ENCODE measurements at regions not wholly inside any gene's neighbourhood (a gene's known extent, or its start where the extent isn't known, plus 50 kb on each side); places are given as distances from the start of the nearest gene placed in this dataset.

DNA sequence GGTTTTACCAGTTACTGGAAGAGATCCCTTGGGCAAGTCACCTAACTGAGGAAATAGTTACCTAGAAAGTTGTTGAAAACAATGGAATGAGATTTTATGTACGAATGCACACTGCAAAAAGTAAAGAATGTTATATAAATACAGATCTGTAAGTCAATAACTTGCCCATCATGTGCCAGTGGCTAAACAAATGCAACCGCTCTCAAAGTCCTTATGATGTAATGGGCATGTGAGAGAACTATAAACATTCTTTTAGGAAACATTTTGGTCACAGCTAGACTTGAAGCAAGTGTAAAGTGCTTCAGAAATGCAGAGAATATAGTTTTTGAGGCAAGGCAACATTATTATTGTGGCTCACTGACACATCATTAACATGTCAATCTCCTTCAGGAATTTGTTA lies 1044.5 kb downstream of the TUSC7 start:
- H3K4me3 ChIP-seq (ENCODE audit: insufficient read depth in 1 of 2, low read depth in 1 of 2, low read length in 2 of 2), result no peak overlapping the region
- no peaks in the 10 kb centered on the region for H3K9me3 ChIP-seq (ENCODE audit: control insufficient read depth, low read length)
- no peak overlapping the region for H2BK120ac ChIP-seq (ENCODE audit: low read depth, low read length)
- no peaks in the 10 kb centered on the region for H3K27me3 ChIP-seq (ENCODE audit: control insufficient read depth in 1 of 2, insufficient read depth in 1 of 2, low read length in 2 of 2)
- no peaks in the 10 kb centered on the region for H3K36me3 ChIP-seq (ENCODE audit: control insufficient read depth in 1 of 2, insufficient read depth in 2 of 2, low read depth in 1 of 2, low read length in 2 of 2)
- peaks cover 2% of the 10 kb centered on the region for H3K4me1 ChIP-seq (ENCODE audit: control insufficient read depth, insufficient read depth, low read depth, low read length)
- DNase-seq, result no peak
- H2AK5ac ChIP-seq (ENCODE audit: low read length, severe bottlenecking), result no peak overlapping the region
- H3K23ac ChIP-seq (ENCODE audit: low read length in 2 of 2), result no peak overlapping the region
- H4K91ac ChIP-seq (ENCODE audit: low read length), result no peak overlapping the region
- no peak overlapping the region for H3K4me2 ChIP-seq (ENCODE audit: low read length, poor library complexity, severe bottlenecking)
- H3K79me1 ChIP-seq (replicated peaks; ENCODE audit: low read length, poor library complexity, severe bottlenecking), result no peaks in the 10 kb centered on the region
- no peak overlapping the region for H3K9ac ChIP-seq (ENCODE audit: low read length)
- no peak overlapping the region for H3K27ac ChIP-seq (ENCODE audit: low read length, poor library complexity, severe bottlenecking)
- H2BK12ac ChIP-seq (ENCODE audit: low read length in 2 of 2), result no peak overlapping the region
- WGBS, result 71% methylated on average over 2 of the region's 2 CpGs
- no peak overlapping the region for H2AFZ ChIP-seq (ENCODE audit: low read depth, low read length)
- no peak overlapping the region for H2BK5ac ChIP-seq (ENCODE audit: low read depth, low read length, poor library complexity, severe bottlenecking)
- H2BK15ac ChIP-seq (ENCODE audit: low read depth, poor library complexity, severe bottlenecking), result no peak overlapping the region
- no peak overlapping the region for H4K8ac ChIP-seq (ENCODE audit: low read length)
- H3K18ac ChIP-seq (ENCODE audit: low read depth in 1 of 2, low read length in 2 of 2), result no peak overlapping the region
- no peak overlapping the region for H3K4ac ChIP-seq (ENCODE audit: low read depth in 1 of 2, low read length in 2 of 2)
- no peak overlapping the region for H3K14ac ChIP-seq (ENCODE audit: low read length in 2 of 2)

DNA sequence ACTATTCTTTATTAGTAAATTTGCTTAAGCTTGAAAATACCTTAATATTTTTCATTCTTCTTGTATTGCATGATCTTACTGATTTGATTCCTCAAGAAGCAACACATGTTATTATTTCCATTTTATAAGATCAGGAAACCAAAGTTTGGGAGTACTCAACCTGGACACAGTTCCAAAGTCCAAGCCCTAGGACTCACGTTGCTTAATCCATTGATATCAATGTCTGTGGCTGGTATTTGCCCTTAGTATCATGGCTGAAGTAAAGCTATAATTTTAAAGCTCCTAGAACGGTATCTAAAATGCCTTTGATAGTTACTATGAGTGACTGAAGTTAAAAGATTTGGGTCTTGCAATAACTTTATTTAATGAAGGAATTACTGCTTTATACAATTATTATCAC lies 1045.3 kb downstream of the TUSC7 start:
- Histone ChIP-seq H3K4me3 (ENCODE audit: insufficient read depth in 1 of 2, low read depth in 1 of 2, low read length in 2 of 2) (no peak overlapping the region), H3K23ac (ENCODE audit: low read length in 2 of 2) (no peak overlapping the region), H4K8ac (ENCODE audit: low read length) (no peak overlapping the region), H3K9me3 (ENCODE audit: control insufficient read depth, low read length) (no peaks in the 10 kb centered on the region), H3K18ac (ENCODE audit: low read depth in 1 of 2, low read length in 2 of 2) (no peak overlapping the region), H2AFZ (ENCODE audit: low read depth, low read length) (no peak overlapping the region), H3K79me1 (replicated peaks; ENCODE audit: low read length, poor library complexity, severe bottlenecking) (no peaks in the 10 kb centered on the region), H2BK120ac (ENCODE audit: low read depth, low read length) (no peak overlapping the region), H4K91ac (ENCODE audit: low read length) (no peak overlapping the region), H2BK5ac (ENCODE audit: low read depth, low read length, poor library complexity, severe bottlenecking) (no peak overlapping the region), H2AK5ac (ENCODE audit: low read length, severe bottlenecking) (no peak overlapping the region), H2BK15ac (ENCODE audit: low read depth, poor library complexity, severe bottlenecking) (no peak overlapping the region), H3K14ac (ENCODE audit: low read length in 2 of 2) (no peak overlapping the region), H3K4me1 (ENCODE audit: control insufficient read depth, insufficient read depth, low read depth, low read length) (peaks cover 2% of the 10 kb centered on the region), H3K27me3 (ENCODE audit: control insufficient read depth in 1 of 2, insufficient read depth in 1 of 2, low read length in 2 of 2) (no peaks in the 10 kb centered on the region), H3K9ac (ENCODE audit: low read length) (no peak overlapping the region), H3K27ac (ENCODE audit: low read length, poor library complexity, severe bottlenecking) (no peak overlapping the region), H3K4ac (ENCODE audit: low read depth in 1 of 2, low read length in 2 of 2) (no peak overlapping the region), H3K4me2 (ENCODE audit: low read length, poor library complexity, severe bottlenecking) (no peak overlapping the region), H2BK12ac (ENCODE audit: low read length in 2 of 2) (no peak overlapping the region), H3K36me3 (ENCODE audit: control insufficient read depth in 1 of 2, insufficient read depth in 2 of 2, low read depth in 1 of 2, low read length in 2 of 2) (no peaks in the 10 kb centered on the region)
- WGBS, result 88% methylated on average over 1 of the region's 2 CpGs
- DNase-seq, result no peak

GRCh38 chr3:117756563-117756962 lies 1047.0 kb downstream of the TUSC7 start:
- no peak overlapping the region for H4K8ac ChIP-seq (ENCODE audit: low read length)
- H2AK5ac ChIP-seq (ENCODE audit: low read length, severe bottlenecking), result no peak overlapping the region
- peak; percentile 9 for DNase-seq
- no peak overlapping the region for H3K27ac ChIP-seq (ENCODE audit: low read length, poor library complexity, severe bottlenecking)
- H2BK120ac ChIP-seq (ENCODE audit: low read depth, low read length), result no peak overlapping the region
- H4K91ac ChIP-seq (ENCODE audit: low read length), result no peak overlapping the region
- no peak overlapping the region for H3K4ac ChIP-seq (ENCODE audit: low read depth in 1 of 2, low read length in 2 of 2)
- WGBS, result 32% methylated on average over 3 of the region's 3 CpGs
- H3K4me3 ChIP-seq (ENCODE audit: insufficient read depth in 1 of 2, low read depth in 1 of 2, low read length in 2 of 2), result no peak overlapping the region
- H3K27me3 ChIP-seq (ENCODE audit: control insufficient read depth in 1 of 2, insufficient read depth in 1 of 2, low read length in 2 of 2), result no peaks in the 10 kb centered on the region
- no peak overlapping the region for H2BK15ac ChIP-seq (ENCODE audit: low read depth, poor library complexity, severe bottlenecking)
- H3K9ac ChIP-seq (ENCODE audit: low read length), result no peak overlapping the region
- no peak overlapping the region for H3K14ac ChIP-seq (ENCODE audit: low read length in 2 of 2)
- H2BK12ac ChIP-seq (ENCODE audit: low read length in 2 of 2), result no peak overlapping the region
- H2BK5ac ChIP-seq (ENCODE audit: low read depth, low read length, poor library complexity, severe bottlenecking), result no peak overlapping the region
- no peaks in the 10 kb centered on the region for H3K79me1 ChIP-seq (replicated peaks; ENCODE audit: low read length, poor library complexity, severe bottlenecking)
- H3K4me1 ChIP-seq (ENCODE audit: control insufficient read depth, insufficient read depth, low read depth, low read length), result peaks cover 2% of the 10 kb centered on the region
- H3K9me3 ChIP-seq (ENCODE audit: control insufficient read depth, low read length), result no peaks in the 10 kb centered on the region
- no peak overlapping the region for H3K18ac ChIP-seq (ENCODE audit: low read depth in 1 of 2, low read length in 2 of 2)
- H3K23ac ChIP-seq (ENCODE audit: low read length in 2 of 2), result no peak overlapping the region
- H3K36me3 ChIP-seq (ENCODE audit: control insufficient read depth in 1 of 2, insufficient read depth in 2 of 2, low read depth in 1 of 2, low read length in 2 of 2), result no peaks in the 10 kb centered on the region
- no peak overlapping the region for H2AFZ ChIP-seq (ENCODE audit: low read depth, low read length)
- no peak overlapping the region for H3K4me2 ChIP-seq (ENCODE audit: low read length, poor library complexity, severe bottlenecking)

DNA sequence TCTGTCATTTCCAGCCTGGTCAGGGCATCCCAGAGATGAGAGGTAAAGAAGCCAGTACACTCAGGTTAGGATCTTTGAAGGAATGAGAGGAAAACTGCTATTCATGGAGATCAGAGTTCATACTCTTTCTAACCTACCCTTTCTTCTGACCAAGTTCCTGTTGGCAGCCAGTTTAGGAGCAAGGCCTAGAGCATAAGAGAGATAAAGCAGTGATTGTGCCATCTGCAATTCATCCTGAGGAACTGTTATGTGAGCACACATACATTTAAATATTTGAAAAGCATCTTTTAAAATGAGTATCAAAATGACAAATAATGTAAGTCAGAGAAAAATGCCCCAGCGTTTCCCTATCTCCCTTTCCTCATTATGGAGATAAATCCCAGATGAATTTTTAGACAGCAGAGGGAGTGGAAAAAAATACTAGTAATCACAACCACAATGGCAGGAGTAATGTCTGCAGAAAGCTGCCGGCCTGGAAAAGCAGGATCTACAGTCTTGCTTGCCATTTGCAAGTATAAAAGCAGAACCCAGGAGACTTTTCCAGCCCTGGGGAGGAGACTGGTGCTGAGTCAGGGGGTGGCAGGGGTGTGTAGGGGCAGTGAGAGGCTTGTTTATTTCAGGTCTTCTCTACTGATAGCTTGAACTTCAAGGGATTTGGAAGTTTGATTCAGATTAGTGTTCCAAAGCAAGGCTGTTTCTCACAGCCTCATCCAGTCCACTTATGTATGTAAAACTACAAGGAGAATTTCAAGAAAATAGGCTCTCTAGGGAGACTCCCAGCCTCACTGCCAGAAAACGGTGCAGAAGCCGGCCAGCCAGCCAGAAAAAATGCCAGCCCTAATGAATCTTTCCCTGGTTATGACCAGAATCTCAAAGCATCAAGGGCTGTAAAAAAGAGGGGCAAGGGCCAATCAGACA lies 1052.4 kb downstream of the TUSC7 start:
- H3K9me3 ChIP-seq (ENCODE audit: control insufficient read depth, low read length), result no peaks in the 10 kb centered on the region
- H3K4me1 ChIP-seq (ENCODE audit: control insufficient read depth, insufficient read depth, low read depth, low read length), result peaks cover 2% of the 10 kb centered on the region
- H3K27ac ChIP-seq (ENCODE audit: low read length, poor library complexity, severe bottlenecking), result no peak overlapping the region
- no peak overlapping the region for H2BK12ac ChIP-seq (ENCODE audit: low read length in 2 of 2)
- no peak overlapping the region for H3K23ac ChIP-seq (ENCODE audit: low read length in 2 of 2)
- H3K18ac ChIP-seq (ENCODE audit: low read depth in 1 of 2, low read length in 2 of 2), result no peak overlapping the region
- H4K8ac ChIP-seq (ENCODE audit: low read length), result no peak overlapping the region
- no peak overlapping the region for H3K4me3 ChIP-seq (ENCODE audit: insufficient read depth in 1 of 2, low read depth in 1 of 2, low read length in 2 of 2)
- no peak overlapping the region for H3K4ac ChIP-seq (ENCODE audit: low read depth in 1 of 2, low read length in 2 of 2)
- H2AK5ac ChIP-seq (ENCODE audit: low read length, severe bottlenecking), result no peak overlapping the region
- no peak for DNase-seq
- H2BK120ac ChIP-seq (ENCODE audit: low read depth, low read length), result no peak overlapping the region
- no peak overlapping the region for H3K9ac ChIP-seq (ENCODE audit: low read length)
- H2AFZ ChIP-seq (ENCODE audit: low read depth, low read length), result no peak overlapping the region
- whole genome bisulfite sequencing, result 66% methylated on average over 3 of the region's 4 CpGs
- H2BK5ac ChIP-seq (ENCODE audit: low read depth, low read length, poor library complexity, severe bottlenecking), result no peak overlapping the region
- no peaks in the 10 kb centered on the region for H3K79me1 ChIP-seq (replicated peaks; ENCODE audit: low read length, poor library complexity, severe bottlenecking)
- H4K91ac ChIP-seq (ENCODE audit: low read length), result no peak overlapping the region
- H3K4me2 ChIP-seq (ENCODE audit: low read length, poor library complexity, severe bottlenecking), result no peak overlapping the region
- H2BK15ac ChIP-seq (ENCODE audit: low read depth, poor library complexity, severe bottlenecking), result no peak overlapping the region
- no peaks in the 10 kb centered on the region for H3K36me3 ChIP-seq (ENCODE audit: control insufficient read depth in 1 of 2, insufficient read depth in 2 of 2, low read depth in 1 of 2, low read length in 2 of 2)
- H3K14ac ChIP-seq (ENCODE audit: low read length in 2 of 2), result no peak overlapping the region
- H3K27me3 ChIP-seq (ENCODE audit: control insufficient read depth in 1 of 2, insufficient read depth in 1 of 2, low read length in 2 of 2), result peaks cover 0 to 8% of the 10 kb centered on the region in 2 experiments

All from mesenchymal stem cell (in vitro differentiated cells and primary cell).